ENCODE measurements at regions not wholly inside any gene's neighbourhood (a gene's known extent, or its start where the extent isn't known, plus 50 kb on each side); places are given as distances from the start of the nearest gene placed in this dataset.

DNA sequence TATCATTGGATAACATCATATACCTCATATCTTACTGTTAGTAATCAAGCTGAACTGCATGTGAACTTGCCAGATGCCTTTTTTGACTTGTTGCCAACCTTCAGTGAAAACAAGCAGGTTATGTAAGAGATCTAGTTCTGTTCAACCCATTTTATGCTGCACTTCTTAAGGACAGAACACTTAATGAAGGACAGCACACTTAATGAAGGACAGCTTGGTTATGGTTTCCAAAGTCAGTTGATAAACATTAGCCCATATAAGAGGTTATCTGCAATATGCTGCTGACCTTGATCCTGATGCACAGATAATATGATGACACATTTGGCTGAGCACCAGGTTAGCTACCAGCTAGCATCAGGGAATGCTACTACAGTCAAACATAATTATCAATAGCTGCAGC, 358.7 kb upstream of the PDGFD start:
- no peak overlapping the region for H3K9ac ChIP-seq (ENCODE audit: insufficient read length, low read depth)
- H3K27me3 ChIP-seq (ENCODE audit: insufficient read depth, insufficient read length) = no peaks in the 10 kb centered on the region
- H3K4me3 ChIP-seq (ENCODE audit: insufficient read length, low read depth) = no peak overlapping the region
- DNase-seq (ENCODE audit: low read depth, low spot score) = no peak
- TF ChIP-seq ZNF274 (IDR thresholded peaks at IDR 0.05; ENCODE audit: low read depth, low read length) (no peak), SUZ12 (IDR thresholded peaks at IDR 0.05; ENCODE audit: extremely low read depth, insufficient read depth, insufficient read length) (no peak)
- H3K9me3 ChIP-seq (ENCODE audit: insufficient read depth, low read length) = no peaks in the 10 kb centered on the region
- no peaks in the 10 kb centered on the region for H3K36me3 ChIP-seq (ENCODE audit: insufficient read depth, insufficient read length, low read length)
- no peaks in the 10 kb centered on the region for H3K4me1 ChIP-seq (ENCODE audit: insufficient read depth, insufficient read length)

DNA sequence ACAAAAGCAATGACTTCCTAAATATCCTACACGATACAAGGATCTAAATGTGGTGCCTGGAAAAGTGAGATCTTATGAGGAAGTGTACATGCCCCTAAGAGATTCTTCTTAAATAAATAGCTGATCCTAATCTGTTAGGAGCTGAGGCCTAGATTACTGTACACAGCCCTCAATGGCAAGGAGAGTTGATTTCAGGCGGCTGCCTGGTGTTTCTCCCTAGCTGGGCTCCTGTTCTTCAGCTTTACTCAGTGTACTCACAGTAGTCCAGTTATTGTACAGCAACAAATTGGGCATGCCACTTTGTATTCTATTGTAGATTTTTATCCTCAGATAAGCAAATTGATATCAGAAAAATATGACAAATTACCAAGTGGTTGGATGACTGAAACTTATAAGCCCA, 358.2 kb upstream of the PDGFD start:
- Histone ChIP-seq H3K4me1 (ENCODE audit: insufficient read depth, insufficient read length) (no peaks in the 10 kb centered on the region), H3K9ac (ENCODE audit: insufficient read length, low read depth) (no peak overlapping the region), H3K4me3 (ENCODE audit: insufficient read length, low read depth) (no peak overlapping the region), H3K36me3 (ENCODE audit: insufficient read depth, insufficient read length, low read length) (no peaks in the 10 kb centered on the region), H3K9me3 (ENCODE audit: insufficient read depth, low read length) (no peaks in the 10 kb centered on the region), H3K27me3 (ENCODE audit: insufficient read depth, insufficient read length) (no peaks in the 10 kb centered on the region)
- no peak for DNase-seq (ENCODE audit: low read depth, low spot score)
- TF ChIP-seq YY1 (IDR thresholded peaks at IDR 0.05; ENCODE audit: insufficient read depth, insufficient read length) = no peak
- TF ChIP-seq ZNF274 (IDR thresholded peaks at IDR 0.05; ENCODE audit: low read depth, low read length) = no peak
- no peak for TF ChIP-seq SUZ12 (IDR thresholded peaks at IDR 0.05; ENCODE audit: extremely low read depth, insufficient read depth, insufficient read length)

GRCh38 chr11:104510169-104510568, 346.2 kb upstream of the PDGFD start:
- H3K4me3 ChIP-seq (ENCODE audit: insufficient read length, low read depth) = no peak overlapping the region
- H3K36me3 ChIP-seq (ENCODE audit: insufficient read depth, insufficient read length, low read length) = no peaks in the 10 kb centered on the region
- H3K27me3 ChIP-seq (ENCODE audit: insufficient read depth, insufficient read length) = no peaks in the 10 kb centered on the region
- H3K9me3 ChIP-seq (ENCODE audit: insufficient read depth, low read length) = no peaks in the 10 kb centered on the region
- H3K9ac ChIP-seq (ENCODE audit: insufficient read length, low read depth) = no peak overlapping the region
- H3K4me1 ChIP-seq (ENCODE audit: insufficient read depth, insufficient read length) = no peaks in the 10 kb centered on the region
- DNase-seq (ENCODE audit: low read depth, low spot score) = no peak
- TF ChIP-seq SUZ12 (IDR thresholded peaks at IDR 0.05; ENCODE audit: extremely low read depth, insufficient read depth, insufficient read length) (no peak), YY1 (IDR thresholded peaks at IDR 0.05; ENCODE audit: insufficient read depth, insufficient read length) (no peak), ZNF274 (IDR thresholded peaks at IDR 0.05; ENCODE audit: low read depth, low read length) (no peak)

- Histone ChIP-seq H3K36me3 (ENCODE audit: insufficient read depth, insufficient read length, low read length) (no peaks in the 10 kb centered on the region), H3K27me3 (ENCODE audit: insufficient read depth, insufficient read length) (no peaks in the 10 kb centered on the region), H3K9ac (ENCODE audit: insufficient read length, low read depth) (no peak overlapping the region), H3K4me1 (ENCODE audit: insufficient read depth, insufficient read length) (no peaks in the 10 kb centered on the region), H3K4me3 (ENCODE audit: insufficient read length, low read depth) (no peak overlapping the region), H3K9me3 (ENCODE audit: insufficient read depth, low read length) (peaks cover 30% of the 10 kb centered on the region; the same call in 1 of the 2 replicates)
- TF ChIP-seq YY1 (IDR thresholded peaks at IDR 0.05; ENCODE audit: insufficient read depth, insufficient read length) (no peak), SUZ12 (IDR thresholded peaks at IDR 0.05; ENCODE audit: extremely low read depth, insufficient read depth, insufficient read length) (no peak), ZNF274 (IDR thresholded peaks at IDR 0.05; ENCODE audit: low read depth, low read length) (no peak)
- no peak for DNase-seq (ENCODE audit: low read depth, low spot score)
Observed at GRCh38 chr11:104490182-104490581, 326.2 kb upstream of the PDGFD start.

GRCh38 chr11:104488561-104488960, 324.6 kb upstream of the PDGFD start:
- DNase-seq (ENCODE audit: low read depth, low spot score) = no peak
- H3K4me1 ChIP-seq (ENCODE audit: insufficient read depth, insufficient read length) = no peaks in the 10 kb centered on the region
- no peaks in the 10 kb centered on the region for H3K36me3 ChIP-seq (ENCODE audit: insufficient read depth, insufficient read length, low read length)
- H3K9ac ChIP-seq (ENCODE audit: insufficient read length, low read depth) = no peak overlapping the region
- H3K9me3 ChIP-seq (ENCODE audit: insufficient read depth, low read length) = peaks cover 30% of the 10 kb centered on the region; the same call in 1 of the 2 replicates
- TF ChIP-seq YY1 (IDR thresholded peaks at IDR 0.05; ENCODE audit: insufficient read depth, insufficient read length) (no peak), ZNF274 (IDR thresholded peaks at IDR 0.05; ENCODE audit: low read depth, low read length) (no peak), SUZ12 (IDR thresholded peaks at IDR 0.05; ENCODE audit: extremely low read depth, insufficient read depth, insufficient read length) (no peak)
- H3K27me3 ChIP-seq (ENCODE audit: insufficient read depth, insufficient read length) = no peaks in the 10 kb centered on the region
- no peak overlapping the region for H3K4me3 ChIP-seq (ENCODE audit: insufficient read length, low read depth)

DNA sequence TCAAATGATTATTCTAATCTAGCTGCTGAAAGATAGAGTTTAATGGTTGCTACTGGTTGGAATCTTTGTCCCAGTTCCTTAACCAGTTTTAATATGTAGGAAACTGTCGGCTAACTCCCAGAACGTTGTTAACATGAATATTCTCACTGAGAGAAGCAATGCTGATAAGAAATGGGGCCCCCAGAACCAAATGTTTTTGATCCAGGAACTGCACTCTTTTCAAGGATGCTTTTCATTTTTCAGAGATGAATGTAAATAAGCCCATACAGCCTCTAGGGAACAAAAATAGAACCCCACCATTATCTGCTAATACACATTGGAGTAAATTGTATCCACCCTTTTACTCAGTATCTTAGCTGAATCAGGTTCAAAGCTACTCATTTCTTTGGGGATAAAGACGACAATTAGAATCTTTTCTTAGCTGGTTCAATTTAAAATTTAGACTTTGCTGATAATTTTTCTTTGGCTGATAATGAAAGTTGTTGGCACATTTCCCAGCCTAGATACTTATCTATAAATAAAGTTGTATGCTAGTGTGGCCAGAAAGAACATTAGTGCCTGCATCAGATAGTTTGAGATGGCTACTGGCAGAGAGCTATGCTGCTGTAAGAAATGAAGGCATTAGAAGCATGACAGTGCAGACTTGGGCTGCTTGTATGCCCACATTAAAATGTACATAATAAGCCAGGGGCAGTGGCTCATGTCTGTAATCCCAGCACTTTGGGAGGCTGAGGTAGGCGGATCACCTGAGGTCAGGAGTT, 323.3 kb upstream of the PDGFD start:
- no peaks in the 10 kb centered on the region for H3K36me3 ChIP-seq (ENCODE audit: insufficient read depth, insufficient read length, low read length)
- TF ChIP-seq SUZ12 (IDR thresholded peaks at IDR 0.05; ENCODE audit: extremely low read depth, insufficient read depth, insufficient read length) (no peak), ZNF274 (IDR thresholded peaks at IDR 0.05; ENCODE audit: low read depth, low read length) (no peak), YY1 (IDR thresholded peaks at IDR 0.05; ENCODE audit: insufficient read depth, insufficient read length) (no peak)
- no peak overlapping the region for H3K9ac ChIP-seq (ENCODE audit: insufficient read length, low read depth)
- H3K9me3 ChIP-seq (ENCODE audit: insufficient read depth, low read length) = peaks cover 25% of the 10 kb centered on the region
- no peaks in the 10 kb centered on the region for H3K27me3 ChIP-seq (ENCODE audit: insufficient read depth, insufficient read length)
- H3K4me1 ChIP-seq (ENCODE audit: insufficient read depth, insufficient read length) = no peaks in the 10 kb centered on the region
- H3K4me3 ChIP-seq (ENCODE audit: insufficient read length, low read depth) = no peak overlapping the region
- no peak for DNase-seq (ENCODE audit: low read depth, low spot score)

- no peaks in the 10 kb centered on the region for H3K27me3 ChIP-seq (ENCODE audit: insufficient read depth, insufficient read length)
- TF ChIP-seq ZNF274 (IDR thresholded peaks at IDR 0.05; ENCODE audit: low read depth, low read length) (no peak), YY1 (IDR thresholded peaks at IDR 0.05; ENCODE audit: insufficient read depth, insufficient read length) (no peak), SUZ12 (IDR thresholded peaks at IDR 0.05; ENCODE audit: extremely low read depth, insufficient read depth, insufficient read length) (no peak)
- H3K9ac ChIP-seq (ENCODE audit: insufficient read length, low read depth) = no peak overlapping the region
- H3K36me3 ChIP-seq (ENCODE audit: insufficient read depth, insufficient read length, low read length) = no peaks in the 10 kb centered on the region
- H3K9me3 ChIP-seq (ENCODE audit: insufficient read depth, low read length) = peaks cover 4% of the 10 kb centered on the region; the same call in 1 of the 2 replicates
- no peak for DNase-seq (ENCODE audit: low read depth, low spot score)
- H3K4me3 ChIP-seq (ENCODE audit: insufficient read length, low read depth) = no peak overlapping the region
- no peaks in the 10 kb centered on the region for H3K4me1 ChIP-seq (ENCODE audit: insufficient read depth, insufficient read length)
Observed at GRCh38 chr11:104484804-104485554, 321.0 kb upstream of the PDGFD start.
